HCT116 (cell line): ENCODE measurements at regions not wholly inside any gene's neighbourhood (a gene's known extent, or its start where the extent isn't known, plus 50 kb on each side); places are given as distances from the start of the nearest gene placed in this dataset.

Experiments
- ATAC-seq: fragments of 200-7000 bp; cut with Tn5 transposase; 2 replicates; pipeline ENCODE4 v1.9.1; 2020; ENCODE audit warnings: mild to moderate bottlenecking, moderate library complexity
- BruUV-seq: library from RNA; stranded (reverse); fragments of 400-500 nt; replicated peaks from 2 replicates; lab custom pipeline; 2021; lab: Mats Ljungman, UMichigan
- CTCF ChIA-PET: fragments of 300-600 bp; sonication (Branson Sonifier 250); formaldehyde crosslinking; loops from one replicate; lab custom pipeline; 2021; ENCODE audit warnings: antibody characterized with exemption; lab: Charles Lee
- POLR2A ChIA-PET: fragments of 300-600, 350-600 bp; sonication (Branson Sonifier 250); formaldehyde crosslinking; loops from one replicate; lab custom pipeline; 2021; ENCODE audit warnings: antibody characterized with exemption; lab: Charles Lee
- RAD21 ChIA-PET, 2 experiments: fragments of 300-600 bp; sonication (Branson Sonifier 250); formaldehyde crosslinking; loops; one replicate each; lab custom pipeline; 2023; ENCODE audit warnings: low total read pairs in 2 of 2; ENCODE audit not compliant: uncharacterized antibody in 2 of 2, unreplicated experiment in 2 of 2, low non-redundant PET in 1 of 2; lab: Charles Lee
- DNase-seq: peaks from one replicate; pipeline ENCODE4 v3.0.0-alpha.2; 2010; ENCODE audit warnings: low read depth, low spot score
- H2AFZ ChIP-seq: fragments of 200-600 bp; shearing (Covaris generic), sonication (generic); 2 replicates; pipeline ENCODE4 v1.6.1; 2017; ENCODE audit warnings: low read depth, mixed run types, mixed read lengths, antibody characterized with exemption, low read length; ENCODE audit not compliant: poor library complexity, severe bottlenecking
- H3K27ac ChIP-seq: 2 replicates; pipeline ENCODE4 v1.5.1; 2012; ENCODE audit warnings: low read depth, low read length
- H3K27me3 ChIP-seq: fragments of 200-600 bp; sonication (generic); 2 replicates; pipeline ENCODE4 v1.6.1; 2016; ENCODE audit warnings: mixed run types, low read length, mixed read lengths; ENCODE audit not compliant: insufficient read depth
- H3K36me3 ChIP-seq, 2 experiments: fragments of 200-500 bp in 1 of 2; fragments of 200-600 bp in 1 of 2; sonication (Bioruptor generic) in 1 of 2; sonication (generic) in 1 of 2; 2 replicates each; pipeline versions ENCODE4 v1.5.1 to v1.6.1; 2014 to 2016; ENCODE audit warnings: low read length in 2 of 2, inconsistent platforms in 1 of 2, mixed read lengths in 1 of 2, mixed run types in 1 of 2; ENCODE audit not compliant: insufficient read depth in 2 of 2, control insufficient read depth in 1 of 2
- H3K4me1 ChIP-seq, 2 experiments: fragments of 200-600 bp in 1 of 2; sonication (generic) in 1 of 2; 2 replicates each; pipeline versions ENCODE4 v1.5.1 to v1.6.1; 2012 to 2017; ENCODE audit warnings: low read length in 2 of 2, inconsistent platforms in 1 of 2, mild to moderate bottlenecking in 1 of 2, mixed read lengths in 1 of 2, mixed run types in 1 of 2, moderate library complexity in 1 of 2; ENCODE audit not compliant: insufficient read depth in 2 of 2, control insufficient read depth in 1 of 2
- H3K4me2 ChIP-seq: fragments of 200-600 bp; sonication (generic); 2 replicates; pipeline ENCODE4 v1.6.1; 2017; ENCODE audit warnings: mixed run types, low read length, mixed read lengths
- H3K4me3 ChIP-seq, 2 experiments: fragments of 200-600 bp in 1 of 2; sonication (generic) in 1 of 2; replicated peaks in 1 of 2; 2 replicates each; pipeline ENCODE4 v1.5.1; 2011 to 2016; ENCODE audit warnings: low read length in 2 of 2, control low read depth in 1 of 2, low read depth in 1 of 2, mild to moderate bottlenecking in 1 of 2, mixed read lengths in 1 of 2, mixed run types in 1 of 2
- H3K79me2 ChIP-seq: fragments of 200-600 bp; sonication (generic); 2 replicates; pipeline ENCODE4 v1.6.1; 2017; ENCODE audit warnings: mild to moderate bottlenecking, mixed run types, low read length, moderate library complexity, mixed read lengths; ENCODE audit not compliant: insufficient read depth
- H3K9ac ChIP-seq: fragments of 200-600 bp; sonication (generic); 2 replicates; pipeline ENCODE4 v1.6.1; 2016; ENCODE audit warnings: low read length, mixed read lengths
- H3K9me2 ChIP-seq: fragments of 200-600 bp; sonication (generic), shearing (Covaris generic); 2 replicates; pipeline ENCODE4 v1.6.1; 2017; ENCODE audit warnings: mixed run types, mild to moderate bottlenecking, moderate library complexity; ENCODE audit not compliant: insufficient read depth
- H3K9me3 ChIP-seq, 2 experiments: fragments of 200-500 bp in 1 of 2; fragments of 200-600 bp in 1 of 2; sonication (Bioruptor generic) in 1 of 2; sonication (generic) in 1 of 2; 2 replicates each; pipeline ENCODE4 v1.6.1; 2014 to 2017; ENCODE audit warnings: low read length in 2 of 2, mixed read lengths in 2 of 2, inconsistent platforms in 1 of 2, low read depth in 1 of 2, mild to moderate bottlenecking in 1 of 2, mixed run types in 1 of 2, moderate library complexity in 1 of 2; ENCODE audit not compliant: control insufficient read depth in 1 of 2, insufficient read depth in 1 of 2
- H4K20me1 ChIP-seq: fragments of 200-600 bp; sonication (generic), shearing (Covaris generic); 2 replicates; pipeline ENCODE4 v1.6.1; 2017; ENCODE audit warnings: mixed run types, mild to moderate bottlenecking, moderate library complexity; ENCODE audit not compliant: insufficient read depth
- CTCF ChIP-seq, 3 experiments: fragments of 200-600 bp in 1 of 3; sonication (generic) in 1 of 3; IDR thresholded peaks in 2 of 3; conservative IDR thresholded peaks in 1 of 3; 2 replicates each; pipeline ENCODE4 v1.5.1; 2012 to 2017; ENCODE audit warnings: low read depth in 2 of 3, low read length in 2 of 3, antibody characterized with exemption in 1 of 3, borderline replicate concordance in 1 of 3, control low read depth in 1 of 3, mild to moderate bottlenecking in 1 of 3, mixed read lengths in 1 of 3, mixed run types in 1 of 3, moderate library complexity in 1 of 3; ENCODE audit not compliant: insufficient read depth in 1 of 3
- EGR1 ChIP-seq: IDR thresholded peaks from 2 replicates; pipeline ENCODE4 v1.6.1; 2012; ENCODE audit warnings: low read depth
- EZH2 ChIP-seq: fragments of 200-600 bp; sonication (generic); IDR thresholded peaks from 2 replicates; pipeline ENCODE4 v1.6.1; 2017; ENCODE audit warnings: antibody characterized with exemption, mixed run types
- EZH2phosphoT487 ChIP-seq: fragments of 200-600 bp; IDR thresholded peaks from 2 replicates; pipeline ENCODE4 v1.6.1; 2018; ENCODE audit warnings: antibody characterized with exemption, borderline replicate concordance
- FOSL1 ChIP-seq: IDR thresholded peaks from 2 replicates; pipeline ENCODE4 v1.6.1; 2012; ENCODE audit warnings: low read depth
- JUND ChIP-seq: IDR thresholded peaks from 2 replicates; pipeline ENCODE4 v1.6.1; 2012
- POLR2A ChIP-seq: IDR thresholded peaks from 2 replicates; pipeline ENCODE4 v1.7.0; 2011; ENCODE audit warnings: borderline replicate concordance; ENCODE audit not compliant: insufficient read depth, insufficient read length; ENCODE audit errors: extremely low read depth
- POLR2AphosphoS5 ChIP-seq: IDR thresholded peaks from 2 replicates; pipeline ENCODE4 v1.6.1; 2011; ENCODE audit warnings: mild to moderate bottlenecking, low read depth, low read length, moderate library complexity
- RAD21 ChIP-seq: IDR thresholded peaks from 2 replicates; pipeline ENCODE4 v1.6.1; 2012; ENCODE audit warnings: low read depth, mild to moderate bottlenecking
- SP1 ChIP-seq: IDR thresholded peaks from 2 replicates; pipeline ENCODE4 v1.6.1; 2012; ENCODE audit warnings: low read depth
- SRF ChIP-seq: IDR thresholded peaks from 2 replicates; pipeline ENCODE4 v1.6.1; 2012; ENCODE audit warnings: low read depth
- TCF7L2 ChIP-seq: IDR thresholded peaks from 2 replicates; pipeline ENCODE4 v1.7.0; 2011; ENCODE audit warnings: borderline replicate concordance, inconsistent platforms; ENCODE audit not compliant: insufficient read depth, insufficient read length; ENCODE audit errors: extremely low read depth
- intact Hi-C: fragments of 100-400 bp; cut with micrococcal nuclease; formaldehyde crosslinking; loops from 2 replicates; pipeline ENCODE4 v1.10.0; 2022

- TF ChIP-seq CTCF (IDR thresholded peaks at IDR 0.05 in 2 of 3, conservative IDR thresholded peaks at IDR 0.05 in 1 of 3; ENCODE audit: borderline replicate concordance in 1 of 3, insufficient read depth in 1 of 3, low read depth in 2 of 3, low read length in 2 of 3) (no peak), POLR2AphosphoS5 (no peak), FOSL1 (no peak), EZH2 (no peak), TCF7L2 (no peak), EZH2phosphoT487 (no peak), POLR2A (no peak), JUND (no peak)
Measured at GRCh38 chr13:30025351-30025750, 174.9 kb upstream of the UBL3 start (continued).

GRCh38 chr13:30024125-30024865 lies 173.9 kb upstream of the UBL3 start:
- ChIA-PET RAD21 (no interaction called here), POLR2A (no interaction called here), CTCF (no interaction called here)
- Histone ChIP-seq H3K4me1 (no peaks in the 10 kb centered on the region), H3K9me2 (no peaks in the 10 kb centered on the region), H3K36me3 (no peaks in the 10 kb centered on the region), H3K4me2 (no peak overlapping the region), H3K9me3 (no peaks in the 10 kb centered on the region), H3K79me2 (no peaks in the 10 kb centered on the region), H2AFZ (no peak overlapping the region), H3K4me3 (no peak overlapping the region), H3K27me3 (no peaks in the 10 kb centered on the region), H3K9ac (no peak overlapping the region), H4K20me1 (no peaks in the 10 kb centered on the region), H3K27ac (no peak overlapping the region)
- no TSS peak for BruUV-seq
- intact Hi-C loops, result no loop called here
- TF ChIP-seq EGR1, result no peak
- TF ChIP-seq JUND, result no peak
- no peak for TF ChIP-seq SP1
- TF ChIP-seq RAD21, result no peak
- TF ChIP-seq POLR2AphosphoS5, result no peak
- TF ChIP-seq SRF, result no peak
- DNase-seq, result no peak
- ATAC-seq, result no peak
